Amniotic stem cell (primary cell): ENCODE measurements at regions not wholly inside any gene's neighbourhood (a gene's known extent, or its start where the extent isn't known, plus 50 kb on each side); places are given as distances from the start of the nearest gene placed in this dataset.
"Not testable (repeated sequence)": the region's sequence is repeated elsewhere in the genome, so short reads cannot be mapped to it uniquely, and the experiment has no call there.

Experiments
- DNase-seq: peaks from one replicate; lab custom pipeline; 2025; lab: John Stamatoyannopoulos, UW

- DNase-seq: no peak
Measured at GRCh38 chr5:52255308-52255707, 532.4 kb upstream of the ITGA1 start.

GRCh38 chr5:52262844-52263243 is 524.9 kb upstream of the ITGA1 start:
- no peak for DNase-seq

- no peak for DNase-seq
Measured at GRCh38 chr5:52269401-52269800, 518.3 kb upstream of the ITGA1 start.

- DNase-seq: no peak
Measured at GRCh38 chr5:52269859-52270258, 517.9 kb upstream of the ITGA1 start.

GRCh38 chr5:52275639-52276038 is 512.1 kb upstream of the ITGA1 start:
- DNase-seq: no peak

- no peak for DNase-seq
Measured at GRCh38 chr5:52277101-52277500, 510.6 kb upstream of the ITGA1 start.

- DNase-seq: no peak
Measured at GRCh38 chr5:52282647-52283046, 505.1 kb upstream of the ITGA1 start.

- DNase-seq: no peak
Measured at GRCh38 chr5:52283221-52283620, 504.5 kb upstream of the ITGA1 start.

- no peak for DNase-seq
Measured at GRCh38 chr5:52300703-52301372, 486.9 kb upstream of the ITGA1 start.

- DNase-seq: not testable (repeated sequence)
Measured at GRCh38 chr5:52304816-52305215, 482.9 kb upstream of the ITGA1 start.

- no peak for DNase-seq
Measured at GRCh38 chr5:52328220-52328806, 459.4 kb upstream of the ITGA1 start.

GRCh38 chr5:52331725-52332124 is 456.0 kb upstream of the ITGA1 start:
- no peak for DNase-seq

- no peak for DNase-seq
Measured at GRCh38 chr5:52334367-52334766, 453.3 kb upstream of the ITGA1 start.

- DNase-seq: no peak
Measured at GRCh38 chr5:52339285-52339684, 448.4 kb upstream of the ITGA1 start.

GRCh38 chr5:52342361-52342760 is 445.4 kb upstream of the ITGA1 start:
- DNase-seq: no peak

GRCh38 chr5:52356311-52356918 is 431.3 kb upstream of the ITGA1 start:
- DNase-seq: no peak

GRCh38 chr5:52359261-52359660 is 428.5 kb upstream of the ITGA1 start:
- DNase-seq: no peak

GRCh38 chr5:52360985-52361384 is 426.7 kb upstream of the ITGA1 start:
- DNase-seq: no peak

GRCh38 chr5:52374286-52374685 is 413.4 kb upstream of the ITGA1 start:
- no peak for DNase-seq

GRCh38 chr5:52375969-52376368 is 411.7 kb upstream of the ITGA1 start:
- DNase-seq: no peak

- no peak for DNase-seq
Measured at GRCh38 chr5:52376592-52376991, 411.1 kb upstream of the ITGA1 start.

- no peak for DNase-seq
Measured at GRCh38 chr5:52378237-52378636, 409.5 kb upstream of the ITGA1 start.

GRCh38 chr5:52388349-52388748 is 399.4 kb upstream of the ITGA1 start:
- DNase-seq: no peak

- no peak for DNase-seq
Measured at GRCh38 chr5:52392321-52392720, 395.4 kb upstream of the ITGA1 start.
